NCI-H2196 (cell line): ENCODE measurements at regions not wholly inside any gene's neighbourhood (a gene's known extent, or its start where the extent isn't known, plus 50 kb on each side); places are given as distances from the start of the nearest gene placed in this dataset.

ENCODE experiments used
- DNase-seq: peaks from one replicate; lab custom pipeline; 2025; ENCODE audit not compliant: unreplicated experiment; lab: John Stamatoyannopoulos, UW

GRCh38 chr21:21715266-21715969 lies 717.2 kb downstream of the NCAM2 start:
- no peak for DNase-seq

DNA sequence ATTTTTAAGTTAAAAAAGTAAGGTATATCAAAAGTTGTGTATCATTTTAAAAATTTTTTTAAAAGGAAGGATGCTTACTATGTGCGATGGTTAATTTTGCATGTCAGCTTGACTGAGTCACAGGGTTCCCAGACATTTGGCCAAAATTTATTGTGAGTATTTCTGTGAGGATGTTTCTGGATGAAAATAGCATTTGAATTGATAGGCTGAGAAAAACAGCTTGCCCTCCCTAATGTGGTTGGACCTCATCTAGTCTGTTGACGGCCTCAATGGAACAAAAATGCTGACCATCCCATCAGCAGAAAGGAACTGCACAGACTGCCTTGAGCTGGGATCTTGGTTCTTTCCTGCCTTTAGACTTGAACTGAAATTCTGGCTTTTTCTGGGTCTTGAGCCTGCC lies 724.5 kb downstream of the NCAM2 start:
- DNase-seq: no peak

DNA sequence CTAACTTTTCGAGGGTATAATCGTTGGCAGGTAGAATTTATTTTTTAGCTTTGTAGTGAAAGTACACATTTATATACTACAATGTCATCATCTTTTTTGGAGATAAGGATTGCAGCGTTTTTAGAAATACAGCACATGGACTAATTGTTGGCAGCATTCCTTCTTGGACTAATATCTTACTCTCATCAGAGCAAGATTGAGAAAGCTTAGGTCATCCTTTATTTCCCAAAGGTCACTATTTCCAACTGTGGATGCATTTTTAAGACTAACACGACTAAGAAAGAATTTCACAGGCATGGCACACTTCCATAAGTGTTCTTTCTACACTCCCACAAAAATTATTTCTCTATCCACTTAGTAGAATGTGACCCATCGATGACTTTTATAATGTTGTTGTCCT lies 732.3 kb downstream of the NCAM2 start:
- no peak for DNase-seq

GRCh38 chr21:21731626-21732025 lies 733.4 kb downstream of the NCAM2 start:
- no peak for DNase-seq

- DNase-seq: no peak
Observed at GRCh38 chr21:21734088-21734487, 735.9 kb downstream of the NCAM2 start.

DNA sequence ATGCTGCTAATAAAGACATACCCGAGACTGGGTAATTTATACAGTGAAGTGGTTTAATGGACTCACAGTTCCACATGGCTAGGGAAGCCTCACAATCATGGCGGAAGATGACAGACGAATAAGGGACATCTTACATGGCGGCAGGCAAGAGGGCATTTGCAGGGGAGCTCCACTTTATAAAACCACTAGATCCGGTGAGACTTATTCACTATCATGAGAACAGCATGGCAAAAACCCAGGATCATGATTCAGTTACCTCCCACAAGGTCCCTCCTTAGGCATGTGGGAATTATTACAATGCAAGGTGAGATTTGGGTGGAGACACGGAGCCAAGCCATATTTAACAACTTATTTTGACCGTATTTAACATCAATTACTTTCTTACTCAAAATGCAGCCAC lies 739.0 kb downstream of the NCAM2 start:
- DNase-seq: no peak

DNA sequence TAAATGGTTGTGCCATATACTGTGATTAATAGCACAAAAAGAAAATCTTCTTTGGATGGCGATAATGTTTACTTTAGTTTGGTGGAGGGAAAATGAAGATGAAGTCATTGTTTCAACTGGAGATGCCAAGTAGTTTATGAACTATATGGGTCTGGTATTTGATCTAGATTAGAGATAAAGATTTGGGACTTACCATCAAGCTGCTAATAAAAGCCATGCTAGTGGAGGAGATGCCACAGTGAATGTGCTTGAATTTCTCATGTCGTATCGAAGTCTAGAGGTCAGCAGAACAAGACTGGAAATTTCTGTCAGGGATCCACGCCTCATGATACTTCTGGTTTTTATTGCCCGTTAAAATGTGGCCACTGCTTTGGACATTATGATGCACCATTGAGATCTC lies 742.0 kb downstream of the NCAM2 start:
- no peak for DNase-seq

- no peak for DNase-seq
Observed at GRCh38 chr21:21750124-21750825, 752.1 kb downstream of the NCAM2 start.

DNA sequence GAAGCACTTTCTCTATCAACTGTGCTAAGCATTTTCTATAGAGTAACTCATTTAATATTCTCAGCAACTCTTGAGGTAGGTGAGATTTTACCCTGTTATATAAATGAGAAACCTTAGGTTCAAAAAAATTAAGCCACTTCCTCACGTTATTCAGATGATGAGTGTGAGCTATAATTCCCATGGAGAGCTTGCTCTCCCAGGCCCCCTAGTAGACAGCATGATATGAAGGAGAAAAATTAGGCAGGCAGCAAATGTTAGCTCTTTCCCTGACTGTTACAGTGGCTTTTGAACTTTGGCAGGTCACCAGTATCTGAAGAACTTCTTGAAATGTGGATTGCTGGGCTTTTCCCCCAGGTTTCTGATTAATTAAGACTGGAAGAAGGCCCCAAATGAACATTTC lies 753.1 kb downstream of the NCAM2 start:
- no peak for DNase-seq

- no peak for DNase-seq
Observed at GRCh38 chr21:21762855-21763254, 764.6 kb downstream of the NCAM2 start.

DNA sequence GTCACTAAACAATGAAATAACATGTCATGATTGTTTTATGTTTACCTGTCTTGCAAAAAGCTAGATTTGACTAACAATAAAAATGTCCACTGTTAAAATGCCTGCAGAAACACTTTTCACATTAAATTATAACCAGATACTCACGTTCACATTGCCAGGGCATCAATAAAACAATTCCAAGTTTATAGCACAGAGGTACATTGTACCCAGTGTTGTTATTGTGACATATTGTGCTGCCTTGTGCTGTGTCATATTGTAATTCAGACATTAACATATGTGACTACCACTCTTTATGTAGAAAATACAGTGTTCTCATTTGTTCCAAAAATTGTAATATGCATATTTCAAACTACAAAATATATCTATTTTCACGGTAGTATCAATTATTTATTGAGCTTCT lies 766.1 kb downstream of the NCAM2 start:
- DNase-seq: no peak

DNA sequence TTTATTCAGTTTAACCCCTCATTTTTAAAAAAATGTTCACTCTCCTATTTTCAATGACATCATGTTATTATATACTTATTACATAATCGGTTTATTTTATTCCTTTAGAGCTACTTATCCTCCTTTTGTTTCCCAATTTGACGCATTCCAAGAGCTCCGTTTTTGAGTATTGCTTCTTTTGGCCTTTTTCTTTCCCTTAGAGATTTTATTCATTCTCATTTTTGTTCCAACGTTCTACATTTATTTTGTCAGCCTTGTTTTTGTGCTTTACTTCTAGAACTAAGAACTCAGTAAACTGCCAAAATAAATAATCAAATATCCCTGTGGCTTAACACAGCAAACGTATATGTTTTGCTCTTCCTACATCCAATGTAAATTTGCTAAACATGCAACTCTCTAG lies 769.1 kb downstream of the NCAM2 start:
- no peak for DNase-seq

- DNase-seq: no peak
Observed at GRCh38 chr21:21788591-21788990, 790.4 kb downstream of the NCAM2 start.

DNA sequence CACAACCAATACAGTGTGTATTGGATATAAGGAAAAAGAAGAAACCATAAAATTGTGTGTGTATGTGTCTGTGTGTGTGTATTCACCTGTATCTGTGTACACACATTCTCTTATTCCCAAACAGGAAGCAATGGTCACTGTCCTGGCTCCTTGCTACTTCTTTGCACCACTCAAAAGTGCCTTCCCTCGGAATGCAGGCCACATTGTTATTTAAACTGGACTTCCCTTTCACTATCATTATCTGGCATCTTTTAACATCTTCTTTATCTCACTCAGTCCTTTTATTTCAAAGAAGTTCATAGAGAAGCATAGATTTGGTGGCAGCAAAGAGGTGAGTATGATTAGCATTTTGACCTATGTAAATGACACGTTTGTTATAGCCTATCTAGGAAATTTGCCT lies 803.7 kb downstream of the NCAM2 start:
- no peak for DNase-seq

GRCh38 chr21:21806711-21807597 lies 808.7 kb downstream of the NCAM2 start:
- no peak for DNase-seq

GRCh38 chr21:21807598-21807903 lies 809.3 kb downstream of the NCAM2 start:
- no peak for DNase-seq

DNA sequence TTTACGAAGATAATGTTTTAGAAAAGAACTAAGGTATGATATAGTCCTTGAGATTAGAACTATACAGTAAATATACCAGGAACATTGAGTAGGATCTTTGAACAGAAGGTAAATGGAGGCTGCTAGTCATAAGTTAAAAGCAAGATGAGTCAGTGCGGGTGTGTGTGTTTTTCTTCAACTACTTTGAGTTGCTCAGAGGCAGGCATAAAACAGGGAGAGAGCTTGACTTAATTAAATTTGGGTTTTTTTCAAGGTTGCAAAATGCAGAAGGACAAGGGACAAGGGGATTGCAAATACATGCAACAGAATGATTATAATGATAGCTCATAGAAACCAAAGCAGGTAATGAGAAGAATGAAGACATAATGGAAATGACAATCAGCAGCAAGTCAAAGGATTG lies 815.1 kb downstream of the NCAM2 start:
- DNase-seq: no peak

DNA sequence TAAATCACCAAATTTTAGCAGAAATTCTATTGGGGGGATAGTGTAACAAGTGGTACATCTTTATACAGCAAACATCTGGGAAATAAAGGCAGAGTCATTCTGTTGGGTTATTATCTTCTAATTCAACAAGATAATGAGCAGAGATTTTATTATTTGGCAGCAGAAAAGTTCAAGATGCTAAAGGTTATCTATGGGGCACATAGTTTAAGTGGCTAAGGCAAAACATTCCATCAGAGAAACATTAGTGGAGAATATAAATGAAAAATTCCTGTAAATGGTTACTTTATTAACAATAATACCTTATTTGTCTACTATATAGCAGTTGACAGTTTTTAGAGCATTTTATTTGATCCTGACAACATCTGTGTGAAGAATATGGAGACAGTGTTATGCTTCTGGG lies 815.7 kb downstream of the NCAM2 start:
- DNase-seq: no peak

DNA sequence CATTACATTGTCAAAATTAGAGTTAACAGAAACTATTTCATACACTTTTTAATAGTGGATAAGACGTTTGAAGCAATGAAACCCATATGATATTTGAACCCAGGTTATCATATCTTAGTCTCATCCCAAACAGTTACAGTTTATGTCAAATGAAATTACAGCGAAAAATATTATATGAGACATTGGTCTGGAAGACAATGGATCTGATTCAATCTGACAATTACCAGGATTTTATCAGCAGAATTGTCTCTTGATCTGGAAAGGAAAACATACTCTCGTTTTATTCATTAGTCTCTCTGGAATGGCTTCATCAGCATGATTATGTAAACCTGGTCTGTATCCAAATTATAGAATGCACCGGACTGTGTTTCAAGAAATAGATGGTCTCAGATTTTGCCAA lies 818.6 kb downstream of the NCAM2 start:
- DNase-seq: no peak

- no peak for DNase-seq
Observed at GRCh38 chr21:21818898-21819297, 820.7 kb downstream of the NCAM2 start.

- no peak for DNase-seq
Observed at GRCh38 chr21:21828130-21828529, 829.9 kb downstream of the NCAM2 start.

DNA sequence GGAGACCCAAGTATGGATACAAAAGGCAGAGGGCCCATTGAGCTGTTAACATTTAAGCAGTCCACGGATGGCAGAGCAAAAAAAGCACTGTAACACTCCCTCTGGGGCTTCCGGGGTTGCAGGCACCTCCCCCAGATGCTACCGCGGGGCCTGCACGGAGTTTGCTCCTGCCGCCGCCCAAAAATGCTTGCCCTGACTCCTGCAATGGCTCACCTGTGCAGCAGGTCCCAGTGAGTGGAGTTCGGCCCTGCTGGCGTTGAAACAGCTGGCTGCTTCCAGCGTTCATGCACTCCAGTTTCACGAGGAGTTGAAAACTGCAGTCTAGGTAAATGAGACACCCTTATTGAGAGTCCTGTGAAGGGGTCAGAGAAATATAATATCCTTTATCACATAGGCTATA lies 832.8 kb downstream of the NCAM2 start:
- DNase-seq: no peak
